HG02973 (cell line): ENCODE measurements at regions not wholly inside any gene's neighbourhood (a gene's known extent, or its start where the extent isn't known, plus 50 kb on each side); places are given as distances from the start of the nearest gene placed in this dataset.

Experiments
- ATAC-seq: cut with Tn5 transposase; IDR thresholded peaks from one replicate; pipeline ENCODE4 v1.9.1; 2021; ENCODE audit warnings: moderate library complexity; ENCODE audit not compliant: unreplicated experiment

- ATAC-seq: peak; percentile 96
Measured at GRCh38 chr3:18295171-18295920, 129.8 kb downstream of the SATB1 start.

- ATAC-seq: no peak
Measured at GRCh38 chr3:18290157-18290556, 135.0 kb downstream of the SATB1 start.

DNA sequence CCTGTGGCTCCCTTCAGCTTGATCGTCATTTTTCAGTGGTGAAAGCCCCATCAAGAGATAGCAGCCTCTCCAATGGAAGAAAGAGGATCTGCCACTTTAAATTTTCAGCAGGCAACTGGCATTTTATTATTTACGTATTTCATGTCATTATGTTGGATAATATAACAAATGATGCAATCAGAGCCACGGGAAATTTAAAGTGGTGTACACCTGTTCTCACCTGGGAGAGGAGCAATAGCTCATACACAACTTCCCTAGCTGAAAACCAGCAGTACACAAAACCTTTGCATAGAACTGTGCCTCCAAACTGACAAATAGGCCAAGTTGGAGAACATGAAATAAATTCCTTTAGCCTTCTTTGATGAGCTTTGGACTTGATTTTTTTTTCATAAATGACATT is 136.9 kb downstream of the SATB1 start:
- ATAC-seq: no peak

DNA sequence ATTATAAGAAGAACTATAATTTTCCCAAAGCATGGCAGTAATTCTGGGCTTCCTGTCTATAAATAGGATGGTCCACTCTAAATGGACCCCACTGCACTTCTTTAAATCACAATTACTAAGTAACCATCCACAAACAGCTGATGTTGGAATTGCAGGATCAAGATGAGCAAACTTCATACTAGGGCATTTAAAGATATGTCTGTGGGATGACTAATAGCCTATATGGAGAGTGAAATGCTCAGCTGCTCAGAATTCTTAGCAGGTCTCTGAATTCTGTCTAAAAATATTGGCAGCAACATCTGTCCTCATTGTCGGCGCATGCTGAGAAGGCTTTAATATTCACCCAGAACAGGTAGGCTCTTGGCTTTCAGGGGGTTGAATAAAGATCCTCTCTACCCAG is 140.4 kb downstream of the SATB1 start:
- ATAC-seq: no peak

- no peak for ATAC-seq
Measured at GRCh38 chr3:18283680-18284079, 141.5 kb downstream of the SATB1 start.

DNA sequence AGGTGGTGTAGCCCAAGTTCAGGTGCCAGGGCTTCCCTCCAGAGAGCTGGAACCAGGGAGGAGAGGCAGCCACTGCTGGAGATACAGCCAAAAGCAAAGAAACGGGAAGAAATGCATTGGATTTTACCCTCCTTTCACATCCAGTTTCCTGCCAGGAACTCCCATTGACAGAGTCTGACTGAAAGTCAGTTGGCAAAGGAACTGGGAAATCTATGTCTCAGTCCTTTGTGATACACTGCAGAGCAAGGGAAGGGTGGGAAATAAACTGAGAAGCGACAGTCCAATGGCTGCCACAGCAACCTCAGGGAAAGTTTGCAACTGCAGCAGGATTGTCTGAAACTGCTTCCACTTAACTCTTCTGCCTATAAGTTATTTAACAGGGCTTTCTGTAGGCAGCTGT is 142.6 kb downstream of the SATB1 start:
- ATAC-seq: no peak

- ATAC-seq: no peak
Measured at GRCh38 chr3:18279226-18279737, 145.9 kb downstream of the SATB1 start.

DNA sequence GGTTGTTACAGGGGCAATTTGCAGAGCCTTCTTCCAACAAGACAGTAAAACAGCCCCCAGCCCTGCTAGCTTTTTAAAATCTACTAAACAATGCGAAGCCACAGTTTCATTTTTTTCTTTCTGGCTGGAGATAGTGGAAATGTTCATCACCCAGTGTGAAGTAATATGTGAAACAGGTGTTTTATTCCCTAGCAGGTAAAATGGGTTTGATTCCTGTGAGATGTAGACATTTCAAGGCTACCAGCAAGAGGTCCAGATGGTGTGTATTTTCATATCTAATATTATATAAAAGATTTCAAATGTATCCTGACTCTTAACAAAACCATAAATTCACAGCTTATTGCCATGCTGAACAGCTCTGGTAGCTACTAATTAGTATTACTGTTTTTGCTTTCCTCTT is 160.3 kb downstream of the SATB1 start:
- ATAC-seq: no peak

GRCh38 chr3:18264361-18264760 is 160.8 kb downstream of the SATB1 start:
- no peak for ATAC-seq

GRCh38 chr3:18258492-18258891 is 166.6 kb downstream of the SATB1 start:
- ATAC-seq: no peak

DNA sequence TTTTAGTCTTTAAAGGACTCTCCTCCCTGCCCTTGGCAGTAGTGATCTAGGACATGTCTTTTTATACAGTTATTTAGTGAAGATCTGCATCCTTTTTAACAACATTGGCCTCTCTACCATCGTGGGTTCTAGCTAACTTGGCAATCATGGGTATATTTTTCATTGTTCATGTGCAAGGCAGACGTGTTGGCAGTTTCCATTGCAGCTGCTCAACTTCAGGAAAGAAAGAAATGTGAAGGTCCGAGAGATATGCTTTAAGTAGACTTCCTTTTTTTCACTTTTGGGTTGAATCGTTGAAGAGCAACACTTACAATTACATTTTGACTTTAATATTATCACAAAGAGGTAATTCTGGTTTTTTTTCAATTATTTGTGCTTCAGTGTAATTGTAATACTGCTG is 172.6 kb downstream of the SATB1 start:
- no peak for ATAC-seq

- no peak for ATAC-seq
Measured at GRCh38 chr3:18250991-18251390, 174.1 kb downstream of the SATB1 start.

DNA sequence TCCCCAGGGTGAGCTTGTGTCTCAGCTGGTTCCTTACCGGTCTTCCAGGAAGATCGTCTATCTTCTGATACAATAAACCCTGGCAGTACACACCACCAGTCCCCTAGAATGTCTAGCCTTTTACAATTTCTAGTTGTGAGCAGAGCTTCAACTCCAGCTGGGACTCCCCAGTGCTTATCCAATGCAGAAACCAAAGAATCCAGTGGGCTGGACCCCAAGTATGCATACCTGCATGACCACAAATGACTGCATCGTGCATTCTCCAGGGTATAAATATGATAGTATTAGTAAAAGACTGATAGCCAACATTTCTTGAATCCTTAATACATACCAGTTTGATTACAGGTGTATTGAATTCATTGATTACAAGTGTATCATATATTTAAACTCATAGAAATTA is 176.0 kb downstream of the SATB1 start:
- ATAC-seq: no peak

- no peak for ATAC-seq
Measured at GRCh38 chr3:18247776-18248310, 177.3 kb downstream of the SATB1 start.

- no peak for ATAC-seq
Measured at GRCh38 chr3:18247139-18247695, 177.9 kb downstream of the SATB1 start.

DNA sequence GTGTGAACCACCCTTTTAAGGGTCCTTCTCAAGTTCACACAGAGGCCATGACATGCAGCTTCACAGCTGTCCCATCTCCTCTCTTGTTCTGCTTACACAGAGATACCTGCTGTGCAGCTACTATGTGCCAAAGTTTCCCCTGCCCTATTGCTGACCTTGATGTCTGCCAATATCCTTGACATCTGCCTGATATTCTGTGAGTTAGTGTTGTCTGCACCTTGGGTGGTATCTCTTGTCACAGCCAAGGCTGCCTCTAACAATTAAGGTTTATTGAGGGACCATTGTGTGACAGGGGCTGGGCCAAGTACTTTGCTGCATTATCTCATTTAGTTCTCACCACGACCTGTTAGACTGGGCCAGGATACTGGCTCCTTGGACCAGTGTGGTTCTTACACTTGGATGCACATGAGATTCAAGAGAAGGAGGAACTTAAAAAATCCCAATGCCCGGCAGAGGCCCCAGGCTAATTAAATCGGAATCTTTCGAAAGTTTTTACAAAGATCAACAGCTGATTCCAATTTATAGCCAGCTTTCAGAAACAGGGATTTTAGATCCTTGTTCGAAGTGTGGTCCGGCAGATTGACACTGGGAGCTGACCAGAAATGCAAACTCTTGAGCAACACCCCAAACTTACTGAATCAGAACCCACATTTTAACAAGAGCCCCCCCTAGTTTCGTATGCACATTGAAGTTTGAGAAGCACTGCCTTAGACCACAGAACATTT is 178.6 kb downstream of the SATB1 start:
- no peak for ATAC-seq

DNA sequence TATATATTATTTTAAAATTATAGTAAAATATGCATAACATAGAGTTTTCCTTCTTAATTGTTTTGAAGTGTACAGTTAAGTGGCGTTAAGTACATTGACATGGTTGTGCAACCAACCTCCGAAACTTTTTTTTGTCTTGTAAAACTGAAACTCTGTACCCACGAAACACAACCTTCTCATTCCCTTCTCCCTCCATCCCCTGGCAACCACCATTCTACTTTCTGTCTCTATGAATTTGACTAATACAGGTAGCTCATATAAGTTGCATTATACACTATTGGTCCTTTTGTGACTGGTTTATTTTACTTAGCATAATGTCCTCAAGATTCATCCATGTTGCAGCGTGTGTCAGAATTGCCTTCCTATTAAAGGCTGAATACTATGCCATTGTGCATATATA is 179.4 kb downstream of the SATB1 start:
- ATAC-seq: peak; percentile 67

GRCh38 chr3:18241837-18242236 is 183.3 kb downstream of the SATB1 start:
- no peak for ATAC-seq

GRCh38 chr3:18239674-18240073 is 185.5 kb downstream of the SATB1 start:
- no peak for ATAC-seq

DNA sequence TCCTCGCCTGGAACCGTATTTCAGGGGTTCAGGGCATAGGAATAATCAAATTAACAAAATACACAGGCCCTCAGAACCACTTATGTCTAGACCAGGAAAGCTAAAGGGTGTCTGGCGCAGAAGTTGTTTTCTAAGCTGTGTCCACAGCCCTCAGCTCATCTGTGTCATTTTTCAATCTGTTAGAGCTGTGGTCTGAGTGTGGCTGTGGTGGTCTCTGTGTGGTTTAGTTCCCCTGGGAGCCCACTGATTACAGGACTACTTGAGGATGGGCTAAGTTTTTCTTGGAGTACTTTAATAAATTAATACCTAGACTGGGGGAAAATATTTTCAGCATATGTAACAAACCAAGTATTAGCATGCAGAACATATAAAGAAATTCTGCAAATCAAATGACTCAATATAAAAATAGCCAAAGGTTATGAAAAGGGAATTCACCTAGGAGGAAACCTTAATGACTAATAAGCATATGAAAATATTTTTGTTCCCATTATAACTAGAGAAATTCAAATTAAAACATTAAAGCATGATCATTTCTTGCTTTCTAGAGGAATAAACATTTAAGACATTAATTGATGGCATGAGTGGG is 186.3 kb downstream of the SATB1 start:
- no peak for ATAC-seq

GRCh38 chr3:18238332-18238731 is 186.8 kb downstream of the SATB1 start:
- ATAC-seq: no peak
